DND-41 (cell line): ENCODE measurements at regions not wholly inside any gene's neighbourhood (a gene's known extent, or its start where the extent isn't known, plus 50 kb on each side); places are given as distances from the start of the nearest gene placed in this dataset.

Source experiments
- ATAC-seq: fragments of 200-7000 bp; cut with Tn5 transposase; 3 replicates; pipeline ENCODE4 v1.9.1; 2021; ENCODE audit warnings: low read depth; ENCODE audit not compliant: insufficient read depth
- DNase-seq: peaks from one replicate; pipeline ENCODE4 v3.0.0-alpha.2; 2020
- H2AFZ ChIP-seq: 2 replicates; pipeline ENCODE4 v1.6.0; 2012; ENCODE audit warnings: low read depth, low read length
- H3K27ac ChIP-seq: 2 replicates; pipeline ENCODE4 v1.5.1; 2012; ENCODE audit warnings: low read length, inconsistent platforms
- H3K27me3 ChIP-seq: fragments of 200-600 bp; sonication (generic); 2 replicates; pipeline ENCODE4 v1.6.0; 2012; ENCODE audit warnings: low read length, mild to moderate bottlenecking, inconsistent platforms; ENCODE audit not compliant: insufficient read depth, poor library complexity
- H3K36me3 ChIP-seq: 2 replicates; pipeline ENCODE4 v1.5.1; 2012; ENCODE audit warnings: low read length, inconsistent platforms; ENCODE audit not compliant: insufficient read depth
- H3K4me1 ChIP-seq: 2 replicates; pipeline ENCODE4 v1.5.1; 2012; ENCODE audit warnings: mild to moderate bottlenecking, low read length; ENCODE audit not compliant: insufficient read depth
- H3K4me2 ChIP-seq: 2 replicates; pipeline ENCODE4 v1.6.0; 2012; ENCODE audit warnings: mild to moderate bottlenecking, moderate library complexity, low read length, inconsistent platforms; ENCODE audit not compliant: insufficient read depth
- H3K4me3 ChIP-seq, 2 experiments: fragments of 200-600 bp in 1 of 2; shearing (Covaris generic) in 1 of 2; 2 replicates each; pipeline ENCODE4 v1.5.1; 2012 to 2016; ENCODE audit warnings: inconsistent platforms in 2 of 2, low read length in 2 of 2, mild to moderate bottlenecking in 2 of 2, low read depth in 1 of 2, moderate library complexity in 1 of 2
- H3K79me2 ChIP-seq: 2 replicates; pipeline ENCODE4 v1.6.0; 2012; ENCODE audit warnings: low read length, inconsistent platforms; ENCODE audit not compliant: insufficient read depth
- H3K9ac ChIP-seq: 2 replicates; pipeline ENCODE4 v1.6.0; 2012; ENCODE audit warnings: low read depth, mild to moderate bottlenecking, inconsistent platforms, low read length, moderate library complexity
- H3K9me3 ChIP-seq: 2 replicates; pipeline ENCODE4 v1.5.1; 2012; ENCODE audit warnings: low read length, moderate library complexity, mild to moderate bottlenecking, inconsistent platforms; ENCODE audit not compliant: insufficient read depth, severe bottlenecking
- H4K20me1 ChIP-seq: 2 replicates; pipeline ENCODE4 v1.6.0; 2012; ENCODE audit warnings: low read length; ENCODE audit not compliant: insufficient read depth
- EZH2 ChIP-seq: IDR thresholded peaks from 3 replicates; pipeline ENCODE4 v1.6.1; 2012; ENCODE audit warnings: borderline replicate concordance, low read depth, mild to moderate bottlenecking, moderate library complexity, low read length, inconsistent platforms; ENCODE audit not compliant: severe bottlenecking
- TF ChIP-seq, protein P1 (sequence below): IDR thresholded peaks from 2 replicates; pipeline ENCODE4 v1.5.1; 2012; ENCODE audit warnings: borderline replicate concordance, low read length, moderate library complexity, mild to moderate bottlenecking; ENCODE audit not compliant: poor library complexity, severe bottlenecking; ENCODE audit errors: extremely low read depth

DNA sequence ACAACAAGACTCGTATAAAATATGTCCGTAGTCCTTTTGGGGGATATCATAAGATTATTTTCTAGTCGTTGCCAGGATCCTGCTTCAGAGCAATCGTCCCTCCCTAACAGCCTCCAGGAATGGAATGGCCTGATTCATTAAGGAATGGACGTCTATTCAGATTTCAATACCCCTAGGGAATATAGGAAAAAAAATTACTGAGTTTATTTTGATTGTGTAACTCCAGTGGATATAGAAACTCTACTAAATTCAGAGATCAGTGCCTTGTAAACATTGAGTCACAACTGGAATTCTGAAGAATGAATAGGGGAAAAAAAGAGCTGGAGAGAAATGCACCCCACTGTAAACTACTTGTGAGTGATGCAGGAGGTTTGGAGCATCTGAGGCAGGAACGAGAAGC is 1171.5 kb upstream of the GOT2 start:
- Histone ChIP-seq H3K4me2 (no peak overlapping the region), H3K27ac (no peak overlapping the region), H3K27me3 (no peaks in the 10 kb centered on the region), H3K4me3 (no peak overlapping the region), H2AFZ (no peak overlapping the region), H3K79me2 (no peaks in the 10 kb centered on the region), H3K9me3 (no peaks in the 10 kb centered on the region), H3K36me3 (no peaks in the 10 kb centered on the region), H4K20me1 (no peaks in the 10 kb centered on the region), H3K4me1 (no peaks in the 10 kb centered on the region), H3K9ac (no peak overlapping the region)
- no peak for TF ChIP-seq EZH2
- TF ChIP-seq, protein P1, sequence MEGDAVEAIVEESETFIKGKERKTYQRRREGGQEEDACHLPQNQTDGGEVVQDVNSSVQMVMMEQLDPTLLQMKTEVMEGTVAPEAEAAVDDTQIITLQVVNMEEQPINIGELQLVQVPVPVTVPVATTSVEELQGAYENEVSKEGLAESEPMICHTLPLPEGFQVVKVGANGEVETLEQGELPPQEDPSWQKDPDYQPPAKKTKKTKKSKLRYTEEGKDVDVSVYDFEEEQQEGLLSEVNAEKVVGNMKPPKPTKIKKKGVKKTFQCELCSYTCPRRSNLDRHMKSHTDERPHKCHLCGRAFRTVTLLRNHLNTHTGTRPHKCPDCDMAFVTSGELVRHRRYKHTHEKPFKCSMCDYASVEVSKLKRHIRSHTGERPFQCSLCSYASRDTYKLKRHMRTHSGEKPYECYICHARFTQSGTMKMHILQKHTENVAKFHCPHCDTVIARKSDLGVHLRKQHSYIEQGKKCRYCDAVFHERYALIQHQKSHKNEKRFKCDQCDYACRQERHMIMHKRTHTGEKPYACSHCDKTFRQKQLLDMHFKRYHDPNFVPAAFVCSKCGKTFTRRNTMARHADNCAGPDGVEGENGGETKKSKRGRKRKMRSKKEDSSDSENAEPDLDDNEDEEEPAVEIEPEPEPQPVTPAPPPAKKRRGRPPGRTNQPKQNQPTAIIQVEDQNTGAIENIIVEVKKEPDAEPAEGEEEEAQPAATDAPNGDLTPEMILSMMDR: no peak
- ATAC-seq (no peak), DNase-seq (no peak)

DNA sequence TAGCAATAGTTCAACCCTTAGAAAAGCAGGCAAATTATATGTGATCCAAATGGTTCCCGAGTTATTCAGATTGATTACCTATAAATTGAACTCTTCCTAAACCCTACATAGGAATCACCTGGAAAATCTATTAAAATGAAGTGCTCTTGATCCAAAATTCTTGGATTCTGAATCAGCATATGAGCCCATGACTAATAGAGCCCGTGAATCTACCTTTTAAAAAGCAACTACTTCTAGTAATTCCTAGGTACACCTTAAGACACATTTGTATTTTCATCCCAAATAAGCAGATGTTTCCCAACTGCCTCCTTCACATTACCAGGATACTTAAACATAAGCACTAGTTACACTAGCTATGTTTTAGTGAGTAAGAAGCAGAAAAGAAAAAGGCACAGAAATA is 1171.0 kb upstream of the GOT2 start:
- no peak for ATAC-seq
- no peak for DNase-seq

DNA sequence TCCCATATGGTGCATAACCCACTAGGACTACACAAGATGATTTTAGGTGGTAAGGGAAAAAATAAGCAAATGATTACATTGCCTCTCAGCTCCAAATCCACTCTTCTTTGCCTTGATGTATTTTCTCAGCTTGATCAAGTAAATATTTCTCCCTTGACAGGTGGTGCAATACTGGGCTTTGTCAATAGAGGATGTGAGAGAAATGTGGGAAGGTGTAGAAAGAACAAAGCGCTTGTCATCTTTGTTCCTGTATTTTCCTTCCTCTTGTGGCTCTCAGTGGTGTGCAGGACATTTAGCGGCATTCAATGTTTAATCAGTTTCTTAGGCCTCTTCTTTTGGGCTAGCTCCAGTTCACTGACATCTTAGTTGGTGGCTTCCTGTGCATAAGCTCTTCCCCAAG is 1165.8 kb upstream of the GOT2 start:
- TF ChIP-seq, protein P1: no peak
- TF ChIP-seq EZH2: no peak
- H3K79me2 ChIP-seq: no peaks in the 10 kb centered on the region
- ATAC-seq (no peak), DNase-seq (no peak)
- H4K20me1 ChIP-seq: no peaks in the 10 kb centered on the region
- H3K9ac ChIP-seq: no peak overlapping the region
- H3K4me2 ChIP-seq: no peak overlapping the region
- no peaks in the 10 kb centered on the region for H3K36me3 ChIP-seq
- no peak overlapping the region for H3K4me3 ChIP-seq
- H3K9me3 ChIP-seq: no peaks in the 10 kb centered on the region
- no peaks in the 10 kb centered on the region for H3K27me3 ChIP-seq
- H2AFZ ChIP-seq: no peak overlapping the region
- H3K4me1 ChIP-seq: no peaks in the 10 kb centered on the region
- no peak overlapping the region for H3K27ac ChIP-seq

More for the DNA sequence above, 1171.0 kb upstream of the GOT2 start:
- H3K4me1 ChIP-seq: no peaks in the 10 kb centered on the region
- H3K4me2 ChIP-seq: no peak overlapping the region
- no peaks in the 10 kb centered on the region for H3K9me3 ChIP-seq
- no peaks in the 10 kb centered on the region for H3K27me3 ChIP-seq
- no peak for TF ChIP-seq EZH2
- TF ChIP-seq, protein P1: no peak
- H3K79me2 ChIP-seq: no peaks in the 10 kb centered on the region
- no peak overlapping the region for H3K4me3 ChIP-seq
- no peak overlapping the region for H2AFZ ChIP-seq
- no peak overlapping the region for H3K9ac ChIP-seq
- no peaks in the 10 kb centered on the region for H4K20me1 ChIP-seq
- H3K27ac ChIP-seq: no peak overlapping the region
- H3K36me3 ChIP-seq: no peaks in the 10 kb centered on the region

DNA sequence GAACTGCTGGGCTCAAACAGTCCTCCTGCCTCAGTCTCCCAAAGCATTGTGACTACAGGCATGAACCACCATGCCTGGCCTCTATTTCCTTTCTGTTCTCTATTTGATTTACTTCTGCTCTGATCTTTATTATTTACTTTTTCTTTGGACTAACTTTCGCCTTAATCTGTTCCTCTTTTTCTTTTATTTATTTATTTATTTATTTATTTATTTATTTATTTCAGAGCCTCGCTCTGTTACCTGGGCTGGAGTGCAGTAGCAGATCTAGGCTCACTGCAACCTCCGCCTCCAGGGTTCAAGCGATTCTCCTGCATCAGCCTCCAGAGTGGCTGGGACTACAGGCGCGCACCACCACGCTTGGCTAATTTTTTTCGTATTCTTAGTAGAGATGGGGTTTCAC is 1158.3 kb upstream of the GOT2 start:
- no peak for TF ChIP-seq EZH2
- TF ChIP-seq, protein P1: no peak
- no peak for ATAC-seq
- H2AFZ ChIP-seq: no peak overlapping the region
- H4K20me1 ChIP-seq: no peaks in the 10 kb centered on the region
- H3K79me2 ChIP-seq: no peaks in the 10 kb centered on the region
- H3K9me3 ChIP-seq: no peaks in the 10 kb centered on the region
- no peak for DNase-seq
- no peak overlapping the region for H3K4me3 ChIP-seq
- no peak overlapping the region for H3K27ac ChIP-seq
- no peaks in the 10 kb centered on the region for H3K4me1 ChIP-seq
- no peaks in the 10 kb centered on the region for H3K36me3 ChIP-seq
- H3K27me3 ChIP-seq: no peaks in the 10 kb centered on the region
- no peak overlapping the region for H3K9ac ChIP-seq
- no peak overlapping the region for H3K4me2 ChIP-seq
